GM12892 (cell line): ENCODE measurements at regions not wholly inside any gene's neighbourhood (a gene's known extent, or its start where the extent isn't known, plus 50 kb on each side); places are given as distances from the start of the nearest gene placed in this dataset.

Experiments used
- DNase-seq: peaks from one replicate; pipeline ENCODE4 v3.0.0; 2011; ENCODE audit not compliant: insufficient read length
- FAIRE-seq: peaks from 2 replicates; lab custom pipeline; 2011; peaks lifted over from hg19 to GRCh38; lab: Jason Lieb, UNC
- POLR2A ChIP-seq: IDR thresholded peaks from 2 replicates; pipeline ENCODE4 v1.6.1; 2011; ENCODE audit warnings: low read depth, low read length, control low read depth
- POLR2AphosphoS5 ChIP-seq: IDR thresholded peaks from 2 replicates; pipeline ENCODE4 v1.6.1; 2011; ENCODE audit warnings: low read depth, low read length, control low read depth
- TAF1 ChIP-seq: IDR thresholded peaks from 2 replicates; pipeline ENCODE4 v1.6.1; 2011; ENCODE audit warnings: low read depth, mild to moderate bottlenecking, control low read depth, low read length, borderline replicate concordance

DNA sequence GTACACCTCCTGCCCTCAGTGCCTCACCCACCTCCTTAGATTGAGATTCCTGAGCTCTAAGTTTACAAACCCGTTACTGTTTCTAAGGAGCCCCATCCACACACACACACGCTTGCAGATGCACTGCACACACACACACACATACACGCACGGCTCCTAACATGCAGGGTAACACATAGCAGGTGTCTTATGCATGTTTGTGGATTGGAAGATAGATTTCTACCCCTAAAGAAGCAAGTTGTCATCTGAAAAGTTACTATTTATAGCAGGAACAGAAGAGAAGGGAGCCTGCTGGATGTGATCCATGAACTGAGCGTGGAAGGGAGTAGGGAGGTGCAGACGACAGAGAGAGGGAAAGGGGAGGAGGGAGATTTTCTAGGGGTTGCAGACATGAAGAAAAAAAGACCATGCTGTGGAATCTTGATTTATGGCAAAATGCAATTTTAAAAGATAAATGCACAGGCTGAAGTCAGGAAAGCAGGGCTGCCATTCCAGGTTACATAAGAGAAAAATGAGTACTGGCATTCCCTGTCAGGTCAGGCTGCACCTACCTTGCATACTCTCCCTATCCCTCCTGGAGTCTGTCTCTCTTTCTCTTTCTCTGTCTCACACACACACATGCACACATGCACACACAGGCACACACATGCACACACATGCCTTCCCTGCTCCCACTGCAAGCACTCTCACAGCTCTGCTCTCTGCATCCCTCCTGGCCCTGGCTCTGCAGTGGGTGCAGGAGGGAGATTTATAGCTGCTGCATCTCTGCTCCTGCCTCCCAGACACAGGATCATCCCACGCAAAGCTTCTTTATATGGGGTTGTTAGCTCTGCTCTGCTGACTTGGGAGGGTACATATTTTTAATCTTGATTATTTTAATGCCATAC lies 192.6 kb upstream of the MYT1L start:
- DNase-seq: no peak
- no peak for FAIRE-seq
- TF ChIP-seq POLR2AphosphoS5 (no peak), POLR2A (no peak), TAF1 (no peak)

DNA sequence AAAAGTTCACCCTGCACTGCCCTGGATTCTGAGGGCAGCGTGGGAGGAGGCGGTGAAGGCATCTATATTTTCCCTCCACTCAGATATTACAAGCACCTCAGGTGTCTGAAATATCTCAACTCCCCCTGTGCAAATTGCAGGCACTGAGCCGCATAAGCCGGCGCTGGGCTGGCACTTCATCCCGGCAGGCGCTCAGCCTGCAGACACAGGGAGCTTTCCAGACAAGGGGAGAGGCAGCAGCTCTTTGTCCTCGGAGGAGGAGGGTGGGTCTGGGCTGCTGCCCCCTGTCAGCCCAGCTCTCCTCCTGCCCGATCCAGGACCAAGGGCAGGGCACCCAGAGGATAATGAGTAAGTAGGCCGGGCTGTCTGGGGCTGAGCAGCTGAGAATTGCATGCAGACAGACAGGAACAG lies 189.3 kb upstream of the MYT1L start:
- FAIRE-seq: no peak
- TF ChIP-seq TAF1 (no peak), POLR2A (no peak), POLR2AphosphoS5 (no peak)
- DNase-seq: no peak

GRCh38 chr2:2519381-2519780 lies 188.3 kb upstream of the MYT1L start:
- DNase-seq (no peak), FAIRE-seq (no peak)
- TF ChIP-seq TAF1: no peak
- no peak for TF ChIP-seq POLR2AphosphoS5
- no peak for TF ChIP-seq POLR2A

GRCh38 chr2:2517399-2517798 lies 186.3 kb upstream of the MYT1L start:
- no peak for TF ChIP-seq TAF1
- no peak for TF ChIP-seq POLR2A
- TF ChIP-seq POLR2AphosphoS5: no peak
- no peak for DNase-seq
- FAIRE-seq: no peak

- FAIRE-seq (no peak), DNase-seq (no peak)
- TF ChIP-seq POLR2A (no peak), POLR2AphosphoS5 (no peak), TAF1 (no peak)
Observed at GRCh38 chr2:2516386-2516785, 185.3 kb upstream of the MYT1L start.

- FAIRE-seq: no peak
Observed at GRCh38 chr2:2512931-2513330, 181.9 kb upstream of the MYT1L start.

DNA sequence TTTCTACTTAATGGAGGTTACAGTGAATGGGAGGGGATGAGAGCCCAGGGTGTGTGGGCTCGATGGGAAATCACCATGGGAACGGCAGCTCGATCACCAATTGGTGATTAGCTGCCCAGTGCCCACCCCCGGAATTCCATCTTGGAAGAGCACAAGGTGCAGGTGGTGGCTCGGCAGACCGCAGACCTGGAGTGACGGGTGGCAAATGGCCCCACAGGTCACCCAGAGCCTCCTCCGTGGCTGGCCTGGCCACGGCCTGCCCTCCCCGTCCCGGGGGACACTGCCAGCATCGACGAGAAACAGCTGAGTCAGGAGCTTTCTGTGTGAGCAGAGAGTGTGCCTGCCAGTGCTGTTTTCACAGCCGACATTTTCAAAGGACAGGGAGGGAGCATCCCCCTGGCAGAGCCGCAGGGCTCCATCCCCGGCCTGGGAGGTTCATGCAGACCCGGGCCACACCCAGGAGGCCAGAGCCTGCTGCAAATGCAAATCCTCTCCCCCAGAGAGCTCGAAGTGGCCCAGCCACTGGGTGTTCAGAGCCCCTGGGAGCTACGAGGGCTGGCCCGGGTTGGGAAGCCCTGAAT lies 176.4 kb upstream of the MYT1L start:
- FAIRE-seq (no peak), DNase-seq (no peak)
- no peak for TF ChIP-seq POLR2AphosphoS5
- TF ChIP-seq TAF1: no peak
- TF ChIP-seq POLR2A: no peak

More at GRCh38 chr2:2512931-2513330, 181.9 kb upstream of the MYT1L start:
- no peak for DNase-seq
- no peak for TF ChIP-seq POLR2AphosphoS5
- TF ChIP-seq TAF1: no peak
- no peak for TF ChIP-seq POLR2A

- no peak for FAIRE-seq
- no peak for DNase-seq
- TF ChIP-seq POLR2AphosphoS5 (no peak), POLR2A (no peak), TAF1 (no peak)
Observed at GRCh38 chr2:2506536-2506935, 175.5 kb upstream of the MYT1L start.

- FAIRE-seq (no peak), DNase-seq (no peak)
- TF ChIP-seq POLR2AphosphoS5: no peak
- no peak for TF ChIP-seq POLR2A
- TF ChIP-seq TAF1: no peak
Observed at GRCh38 chr2:2505604-2506003, 174.5 kb upstream of the MYT1L start.

- no peak for FAIRE-seq
- TF ChIP-seq POLR2AphosphoS5 (no peak), POLR2A (no peak), TAF1 (no peak)
- no peak for DNase-seq
Observed at GRCh38 chr2:2503864-2504418, 172.9 kb upstream of the MYT1L start.

- no peak for FAIRE-seq
- DNase-seq: no peak
- no peak for TF ChIP-seq POLR2A
Observed at GRCh38 chr2:2502201-2502549, 171.1 kb upstream of the MYT1L start.

GRCh38 chr2:2501454-2502200 lies 170.6 kb upstream of the MYT1L start:
- TF ChIP-seq POLR2AphosphoS5 (no peak), TAF1 (no peak), POLR2A (no peak)
- DNase-seq (no peak), FAIRE-seq (no peak)

DNA sequence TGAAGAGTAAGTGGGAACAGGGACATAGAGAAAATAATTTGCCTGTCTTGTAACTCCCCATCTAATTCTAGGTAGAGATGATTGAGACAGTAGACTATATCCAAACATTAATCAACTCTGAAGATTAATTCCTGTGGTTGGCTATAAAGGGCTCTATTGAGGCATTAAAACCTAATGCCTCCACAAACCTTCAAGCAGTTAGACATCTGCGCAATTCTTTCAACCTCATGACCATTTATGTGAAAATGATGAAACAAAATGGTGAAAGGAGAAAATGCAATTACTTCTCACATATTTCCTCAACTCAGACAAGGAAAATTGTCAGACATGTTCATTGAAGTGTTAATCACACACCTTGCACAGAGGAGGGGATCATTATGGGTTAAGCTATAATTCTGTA lies 164.5 kb upstream of the MYT1L start:
- no peak for TF ChIP-seq POLR2A
- no peak for TF ChIP-seq TAF1
- no peak for TF ChIP-seq POLR2AphosphoS5
- DNase-seq (no peak), FAIRE-seq (no peak)
